MCF 10A (cell line): ENCODE measurements at regions not wholly inside any gene's neighbourhood (a gene's known extent, or its start where the extent isn't known, plus 50 kb on each side); places are given as distances from the start of the nearest gene placed in this dataset.

Experiments
- BruUV-seq: library from RNA; stranded (reverse); fragments of 400-500 nt; replicated peaks from 2 replicates; lab custom pipeline; 2021; lab: Mats Ljungman, UMichigan
- CTCF ChIA-PET: fragments of 300-600 bp; sonication (Branson Sonifier 250); formaldehyde crosslinking; extraction: SDS; loops from one replicate; lab custom pipeline; 2021; ENCODE audit warnings: antibody characterized with exemption, inconsistent platforms; lab: Yijun Ruan, JAX
- POLR2A ChIA-PET: fragments of 300-600, 350-650 bp; sonication (Branson Sonifier 250); formaldehyde crosslinking; extraction: SDS; loops from one replicate; lab custom pipeline; 2020; ENCODE audit warnings: antibody characterized with exemption, inconsistent platforms; lab: Yijun Ruan, JAX
- DNase-seq: peaks from one replicate; pipeline ENCODE4 v3.0.0-alpha.2; 2018; ENCODE audit not compliant: unreplicated experiment
- H3K27ac Mint-ChIP-seq: one replicate; pipeline ENCODE4 v1.8.0; 2022; ENCODE audit warnings: mild to moderate bottlenecking, low read depth, mixed read lengths; ENCODE audit not compliant: unreplicated experiment
- H3K27me3 Mint-ChIP-seq: one replicate; pipeline ENCODE4 v1.8.0; 2022; ENCODE audit warnings: mixed read lengths; ENCODE audit not compliant: insufficient read depth, unreplicated experiment
- H3K36me3 Mint-ChIP-seq: one replicate; pipeline ENCODE4 v1.8.0; 2022; ENCODE audit warnings: mild to moderate bottlenecking, moderate library complexity, mixed read lengths; ENCODE audit not compliant: insufficient read depth, unreplicated experiment
- H3K4me1 Mint-ChIP-seq: one replicate; pipeline ENCODE4 v1.8.0; 2022; ENCODE audit warnings: mixed read lengths; ENCODE audit not compliant: insufficient read depth, unreplicated experiment
- H3K4me3 Mint-ChIP-seq: one replicate; pipeline ENCODE4 v1.8.0; 2022; ENCODE audit warnings: mild to moderate bottlenecking, moderate library complexity, mixed read lengths; ENCODE audit not compliant: unreplicated experiment
- H3K9me3 Mint-ChIP-seq: one replicate; pipeline ENCODE4 v1.8.0; 2022; ENCODE audit warnings: mixed read lengths; ENCODE audit not compliant: unreplicated experiment
- intact Hi-C: fragments of 100-400 bp; cut with micrococcal nuclease; formaldehyde crosslinking; loops from 2 replicates; pipeline ENCODE4 v1.14.1; 2022
- TF ChIP-seq, protein P1 (sequence below): fragments of 200-600 bp; IDR thresholded peaks from one replicate; pipeline ENCODE4 v1.8.0; 2022; ENCODE audit warnings: antibody characterized with exemption, mild to moderate bottlenecking; ENCODE audit not compliant: unreplicated experiment

DNA sequence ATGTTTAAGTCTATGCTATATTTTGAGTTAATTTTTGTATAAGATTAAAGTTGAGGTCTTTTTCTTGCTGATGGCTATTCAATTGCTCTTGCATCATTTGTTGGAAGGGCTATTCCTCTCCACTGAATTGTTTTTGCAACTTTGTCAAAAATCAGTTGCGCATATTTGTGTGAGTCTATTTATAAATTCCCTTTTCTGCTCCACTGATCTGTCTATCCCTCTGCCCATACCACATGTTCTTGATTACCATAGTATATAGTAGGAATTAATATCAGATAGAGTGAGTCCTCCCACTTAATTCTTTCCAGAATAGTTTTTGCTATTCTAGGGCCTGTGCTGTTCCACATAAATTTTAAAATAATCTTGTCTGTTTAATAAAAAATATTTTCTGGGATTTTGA, 152.4 kb upstream of the ADCY1 start:
- Mint-ChIP-seq H3K4me3 (no peak overlapping the region), H3K4me1 (no peaks in the 10 kb centered on the region), H3K36me3 (no peaks in the 10 kb centered on the region), H3K9me3 (no peaks in the 10 kb centered on the region), H3K27ac (no peak overlapping the region), H3K27me3 (peaks cover 20% of the 10 kb centered on the region)
- no TSS peak for BruUV-seq
- ChIA-PET POLR2A (no interaction called here), CTCF (no interaction called here)
- TF ChIP-seq, protein P1, sequence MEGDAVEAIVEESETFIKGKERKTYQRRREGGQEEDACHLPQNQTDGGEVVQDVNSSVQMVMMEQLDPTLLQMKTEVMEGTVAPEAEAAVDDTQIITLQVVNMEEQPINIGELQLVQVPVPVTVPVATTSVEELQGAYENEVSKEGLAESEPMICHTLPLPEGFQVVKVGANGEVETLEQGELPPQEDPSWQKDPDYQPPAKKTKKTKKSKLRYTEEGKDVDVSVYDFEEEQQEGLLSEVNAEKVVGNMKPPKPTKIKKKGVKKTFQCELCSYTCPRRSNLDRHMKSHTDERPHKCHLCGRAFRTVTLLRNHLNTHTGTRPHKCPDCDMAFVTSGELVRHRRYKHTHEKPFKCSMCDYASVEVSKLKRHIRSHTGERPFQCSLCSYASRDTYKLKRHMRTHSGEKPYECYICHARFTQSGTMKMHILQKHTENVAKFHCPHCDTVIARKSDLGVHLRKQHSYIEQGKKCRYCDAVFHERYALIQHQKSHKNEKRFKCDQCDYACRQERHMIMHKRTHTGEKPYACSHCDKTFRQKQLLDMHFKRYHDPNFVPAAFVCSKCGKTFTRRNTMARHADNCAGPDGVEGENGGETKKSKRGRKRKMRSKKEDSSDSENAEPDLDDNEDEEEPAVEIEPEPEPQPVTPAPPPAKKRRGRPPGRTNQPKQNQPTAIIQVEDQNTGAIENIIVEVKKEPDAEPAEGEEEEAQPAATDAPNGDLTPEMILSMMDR, result no peak
- no peak for DNase-seq
- intact Hi-C loops, result no loop called here

DNA sequence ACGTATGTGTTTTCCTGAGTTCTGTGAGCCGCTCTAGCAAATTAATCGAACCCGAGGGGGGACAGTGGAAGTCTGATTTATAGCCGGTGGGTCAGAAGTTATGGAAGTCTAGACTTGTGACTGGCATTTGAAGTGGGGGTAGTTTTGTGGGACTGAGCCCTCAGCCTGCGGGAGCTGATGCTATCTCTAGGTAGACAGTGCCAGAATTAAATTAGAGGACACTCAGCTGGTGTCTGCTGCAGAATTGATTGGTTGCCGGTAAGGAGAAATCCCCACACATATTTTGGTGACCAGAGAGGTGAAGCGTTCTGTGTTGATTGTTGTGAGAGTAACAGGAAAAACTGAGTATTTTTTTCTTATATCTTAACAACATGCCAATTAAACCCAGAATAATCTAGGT, 143.8 kb upstream of the ADCY1 start:
- H3K27me3 Mint-ChIP-seq, result peaks cover 22% of the 10 kb centered on the region
- H3K4me3 Mint-ChIP-seq, result no peak overlapping the region
- no peaks in the 10 kb centered on the region for H3K36me3 Mint-ChIP-seq
- DNase-seq, result no peak
- no peaks in the 10 kb centered on the region for H3K4me1 Mint-ChIP-seq
- ChIA-PET POLR2A (no interaction called here), CTCF (no interaction called here)
- intact Hi-C loops, result no loop called here
- H3K9me3 Mint-ChIP-seq, result no peaks in the 10 kb centered on the region
- H3K27ac Mint-ChIP-seq, result no peak overlapping the region
- TF ChIP-seq, protein P1, result no peak
- BruUV-seq, result no TSS peak

DNA sequence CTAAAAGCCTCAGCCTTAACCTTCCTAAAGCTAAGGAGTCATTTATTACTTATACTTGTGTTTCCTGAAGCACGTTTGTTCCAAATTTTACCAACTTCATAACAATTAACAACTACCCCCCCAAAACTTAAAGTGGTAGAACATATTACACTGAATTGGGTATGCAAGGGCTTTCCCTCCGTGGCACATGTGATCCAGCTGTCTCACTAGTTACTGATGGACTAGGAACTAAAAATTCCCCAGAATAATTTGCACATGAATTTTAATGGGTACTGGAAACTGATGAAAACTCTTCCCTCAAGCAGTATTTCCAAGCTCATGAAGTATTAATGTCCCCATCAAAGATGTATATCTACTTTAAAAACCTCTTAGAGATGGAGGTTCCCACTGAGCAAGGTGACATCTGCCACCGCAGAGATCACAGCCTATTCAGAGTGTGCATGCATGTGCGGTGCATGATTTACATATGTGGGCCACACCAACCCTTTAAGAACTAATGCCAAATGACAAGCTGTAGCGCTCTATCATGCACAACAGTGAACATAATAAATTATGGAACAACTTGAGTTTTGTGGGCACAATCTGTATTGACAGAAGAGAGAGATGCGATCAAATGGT, 139.9 kb upstream of the ADCY1 start:
- intact Hi-C loops, result no loop called here
- H3K9me3 Mint-ChIP-seq, result peaks cover 8% of the 10 kb centered on the region

DNA sequence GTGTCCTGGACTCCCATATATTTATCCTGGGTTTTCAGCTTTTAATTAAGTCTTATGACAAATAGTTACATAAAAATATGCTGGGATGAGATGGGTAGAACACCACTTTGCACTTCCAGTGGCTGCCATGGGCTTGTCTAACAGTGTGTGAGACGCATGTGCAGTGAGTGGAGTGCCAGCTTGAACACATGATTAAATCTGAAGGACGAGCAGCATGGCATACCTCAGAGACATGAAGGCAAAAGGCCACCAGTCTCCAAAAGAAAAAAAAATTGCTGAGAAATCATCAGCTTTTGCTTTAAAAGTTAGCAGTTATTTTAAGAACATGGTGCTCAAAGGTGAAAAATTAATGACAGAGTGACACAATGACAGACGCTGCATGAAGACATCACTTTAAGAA, 139.0 kb upstream of the ADCY1 start:
- TF ChIP-seq, protein P1, result no peak
- H3K9me3 Mint-ChIP-seq, result peaks cover 13% of the 10 kb centered on the region
- ChIA-PET CTCF (interaction anchor here (0.6 kb wide), 1 partner anchor 185 kb away, joined by 3 read pairs; no protein-coding TSS in a partner anchor), POLR2A (interaction anchor here (1.0 kb wide), 1 partner anchor 16 kb away, joined by 3 read pairs; no protein-coding TSS in a partner anchor)
- intact Hi-C loops, result no loop called here
- no TSS peak for BruUV-seq
- H3K4me3 Mint-ChIP-seq, result no peak overlapping the region
- no peak overlapping the region for H3K27ac Mint-ChIP-seq
- peaks cover 13% of the 10 kb centered on the region for H3K4me1 Mint-ChIP-seq
- no peak for DNase-seq
- H3K36me3 Mint-ChIP-seq, result no peaks in the 10 kb centered on the region
- H3K27me3 Mint-ChIP-seq, result peaks cover 7% of the 10 kb centered on the region

More for the DNA sequence above, 139.9 kb upstream of the ADCY1 start:
- BruUV-seq, result no TSS peak
- no peak for DNase-seq
- no peaks in the 10 kb centered on the region for H3K36me3 Mint-ChIP-seq
- POLR2A ChIA-PET, result interaction anchor here (1.0 kb wide), 1 partner anchor 17 kb away, joined by 3 read pairs; no protein-coding TSS in a partner anchor
- no peak overlapping the region for H3K27ac Mint-ChIP-seq
- peaks cover 13% of the 10 kb centered on the region for H3K4me1 Mint-ChIP-seq
- H3K27me3 Mint-ChIP-seq, result peaks cover 15% of the 10 kb centered on the region
- no peak overlapping the region for H3K4me3 Mint-ChIP-seq
- TF ChIP-seq, protein P1, result no peak
- CTCF ChIA-PET, result interaction anchor here (0.7 to 1.2 kb wide), 2 partner anchors 174 to 1549 kb away, joined by 3 read pairs; no protein-coding TSS in a partner anchor
